ENCODE measurements at regions not wholly inside any gene's neighbourhood (a gene's known extent, or its start where the extent isn't known, plus 50 kb on each side); places are given as distances from the start of the nearest gene placed in this dataset.
"Not testable (repeated sequence)": the region's sequence is repeated elsewhere in the genome, so short reads cannot be mapped to it uniquely, and the experiment has no call there.

DNA sequence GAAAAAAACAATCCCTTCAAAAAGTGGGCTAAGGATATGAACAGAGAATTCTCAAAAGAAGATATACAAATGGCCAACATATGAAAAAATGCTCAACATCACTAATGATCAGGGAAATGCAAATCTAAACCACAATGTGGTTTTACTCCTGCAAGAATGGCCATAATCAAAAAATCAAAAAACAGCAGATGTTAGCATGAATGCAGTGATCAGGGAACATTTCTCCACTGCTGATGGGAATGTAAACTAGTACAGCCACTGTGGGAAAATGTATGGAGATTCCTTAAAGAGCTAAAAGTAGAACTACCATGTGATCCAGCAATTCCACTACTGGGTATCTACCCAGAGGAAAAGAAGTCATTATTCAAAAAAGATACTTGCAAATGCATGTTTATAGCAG lies 138.1 kb downstream of the BLID start:
- TF ChIP-seq, protein P1, sequence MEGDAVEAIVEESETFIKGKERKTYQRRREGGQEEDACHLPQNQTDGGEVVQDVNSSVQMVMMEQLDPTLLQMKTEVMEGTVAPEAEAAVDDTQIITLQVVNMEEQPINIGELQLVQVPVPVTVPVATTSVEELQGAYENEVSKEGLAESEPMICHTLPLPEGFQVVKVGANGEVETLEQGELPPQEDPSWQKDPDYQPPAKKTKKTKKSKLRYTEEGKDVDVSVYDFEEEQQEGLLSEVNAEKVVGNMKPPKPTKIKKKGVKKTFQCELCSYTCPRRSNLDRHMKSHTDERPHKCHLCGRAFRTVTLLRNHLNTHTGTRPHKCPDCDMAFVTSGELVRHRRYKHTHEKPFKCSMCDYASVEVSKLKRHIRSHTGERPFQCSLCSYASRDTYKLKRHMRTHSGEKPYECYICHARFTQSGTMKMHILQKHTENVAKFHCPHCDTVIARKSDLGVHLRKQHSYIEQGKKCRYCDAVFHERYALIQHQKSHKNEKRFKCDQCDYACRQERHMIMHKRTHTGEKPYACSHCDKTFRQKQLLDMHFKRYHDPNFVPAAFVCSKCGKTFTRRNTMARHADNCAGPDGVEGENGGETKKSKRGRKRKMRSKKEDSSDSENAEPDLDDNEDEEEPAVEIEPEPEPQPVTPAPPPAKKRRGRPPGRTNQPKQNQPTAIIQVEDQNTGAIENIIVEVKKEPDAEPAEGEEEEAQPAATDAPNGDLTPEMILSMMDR (IDR thresholded peaks at IDR 0.05): not testable (repeated sequence)
- TF ChIP-seq POLR2A (IDR thresholded peaks at IDR 0.05): not testable (repeated sequence)
